ENCODE measurements at regions not wholly inside any gene's neighbourhood (a gene's known extent, or its start where the extent isn't known, plus 50 kb on each side); places are given as distances from the start of the nearest gene placed in this dataset.

DNA sequence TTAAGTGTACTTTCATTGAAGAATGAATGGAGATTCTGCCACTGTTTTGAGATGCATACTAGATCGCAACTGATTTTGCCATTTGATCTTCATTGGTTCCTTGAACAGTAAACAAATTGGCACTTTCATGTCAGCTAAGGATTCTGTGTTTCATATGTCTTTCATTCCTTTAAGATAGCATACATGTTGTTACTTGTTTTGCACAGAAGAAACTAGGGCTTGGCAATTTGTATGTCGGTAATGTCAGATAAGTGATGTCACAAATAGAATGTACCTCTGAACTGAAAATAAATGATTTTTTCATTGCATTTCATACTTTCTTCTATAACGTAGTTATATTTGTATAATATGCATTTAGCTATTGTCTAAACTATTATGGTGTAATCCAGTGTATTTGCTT, 73.2 kb upstream of the TENM3 start:
- no peaks in the 10 kb centered on the region for H3K27me3 ChIP-seq (ENCODE audit: control insufficient read depth, insufficient read depth, low read length)
- ChIA-PET POLR2A (ENCODE audit: unreplicated experiment) (no interaction called here), CTCF (interaction anchor here (1.3 kb wide), 1 partner anchor 19 kb away, joined by 4 read pairs; no protein-coding TSS in a partner anchor)
- no peak overlapping the region for H3K23ac ChIP-seq (ENCODE audit: low read depth, low read length)
- no peaks in the 10 kb centered on the region for H4K20me1 ChIP-seq (ENCODE audit: insufficient read depth, low read length)
- H3K4ac ChIP-seq (ENCODE audit: low read depth, low read length), result no peak overlapping the region
- no peak overlapping the region for H2BK20ac ChIP-seq (ENCODE audit: low read depth, low read length)
- no peaks in the 10 kb centered on the region; a peak in 1 of 4 replicates for H3K79me1 ChIP-seq (ENCODE audit: low read depth in 1 of 2, low read length in 2 of 2)
- in situ Hi-C loops (cut with MboI; ENCODE audit: low sequenced_read_pairs), result no loop called here
- H4K8ac ChIP-seq (ENCODE audit: low read depth in 2 of 2, low read length in 2 of 2), result 0 out of 4 replicates have a peak overlapping the region, but pooled peaks of 1 of the 2 experiments have one; percentile 14
- no peak overlapping the region for H4K91ac ChIP-seq (ENCODE audit: insufficient read depth, low read depth, low read length)
- H3K36me3 ChIP-seq (ENCODE audit: control insufficient read depth, insufficient read depth, low read length), result no peaks in the 10 kb centered on the region
- ATAC-seq (ENCODE audit: low read depth), result no peak
- no peak overlapping the region for H3K56ac ChIP-seq (ENCODE audit: extremely low read depth, insufficient read depth, low read length)
- H2BK15ac ChIP-seq (ENCODE audit: low read depth, low read length), result no peak overlapping the region
- no peak overlapping the region for H3K4me2 ChIP-seq (ENCODE audit: low read depth, low read length)
- H2AK9ac ChIP-seq (replicated peaks; ENCODE audit: low read depth, low read length, poor library complexity), result no peak overlapping the region
- H3K9me1 ChIP-seq (ENCODE audit: insufficient read depth, low read length), result no peaks in the 10 kb centered on the region
- H2AK5ac ChIP-seq (ENCODE audit: low read depth, low read length), result no peak overlapping the region
- TF ChIP-seq, protein P1, sequence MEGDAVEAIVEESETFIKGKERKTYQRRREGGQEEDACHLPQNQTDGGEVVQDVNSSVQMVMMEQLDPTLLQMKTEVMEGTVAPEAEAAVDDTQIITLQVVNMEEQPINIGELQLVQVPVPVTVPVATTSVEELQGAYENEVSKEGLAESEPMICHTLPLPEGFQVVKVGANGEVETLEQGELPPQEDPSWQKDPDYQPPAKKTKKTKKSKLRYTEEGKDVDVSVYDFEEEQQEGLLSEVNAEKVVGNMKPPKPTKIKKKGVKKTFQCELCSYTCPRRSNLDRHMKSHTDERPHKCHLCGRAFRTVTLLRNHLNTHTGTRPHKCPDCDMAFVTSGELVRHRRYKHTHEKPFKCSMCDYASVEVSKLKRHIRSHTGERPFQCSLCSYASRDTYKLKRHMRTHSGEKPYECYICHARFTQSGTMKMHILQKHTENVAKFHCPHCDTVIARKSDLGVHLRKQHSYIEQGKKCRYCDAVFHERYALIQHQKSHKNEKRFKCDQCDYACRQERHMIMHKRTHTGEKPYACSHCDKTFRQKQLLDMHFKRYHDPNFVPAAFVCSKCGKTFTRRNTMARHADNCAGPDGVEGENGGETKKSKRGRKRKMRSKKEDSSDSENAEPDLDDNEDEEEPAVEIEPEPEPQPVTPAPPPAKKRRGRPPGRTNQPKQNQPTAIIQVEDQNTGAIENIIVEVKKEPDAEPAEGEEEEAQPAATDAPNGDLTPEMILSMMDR (conservative IDR thresholded peaks at IDR 0.05; ENCODE audit: low read depth, low read length), result no peak
- no peak for TF ChIP-seq SMC3 (IDR thresholded peaks at IDR 0.05; ENCODE audit: low read depth, low read length)
- TF ChIP-seq CHD1 (IDR thresholded peaks at IDR 0.05; ENCODE audit: low read depth, low read length), result no peak
- no peak for TF ChIP-seq POLR2A (IDR thresholded peaks at IDR 0.05; ENCODE audit: low read depth, low read length)
- TF ChIP-seq, protein P2, sequence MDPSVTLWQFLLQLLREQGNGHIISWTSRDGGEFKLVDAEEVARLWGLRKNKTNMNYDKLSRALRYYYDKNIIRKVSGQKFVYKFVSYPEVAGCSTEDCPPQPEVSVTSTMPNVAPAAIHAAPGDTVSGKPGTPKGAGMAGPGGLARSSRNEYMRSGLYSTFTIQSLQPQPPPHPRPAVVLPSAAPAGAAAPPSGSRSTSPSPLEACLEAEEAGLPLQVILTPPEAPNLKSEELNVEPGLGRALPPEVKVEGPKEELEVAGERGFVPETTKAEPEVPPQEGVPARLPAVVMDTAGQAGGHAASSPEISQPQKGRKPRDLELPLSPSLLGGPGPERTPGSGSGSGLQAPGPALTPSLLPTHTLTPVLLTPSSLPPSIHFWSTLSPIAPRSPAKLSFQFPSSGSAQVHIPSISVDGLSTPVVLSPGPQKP (IDR thresholded peaks at IDR 0.05; ENCODE audit: borderline replicate concordance, low read depth, low read length), result no peak
- no peak for TF ChIP-seq CEBPB (IDR thresholded peaks at IDR 0.05; ENCODE audit: low read depth, low read length)
- TF ChIP-seq, protein P3, sequence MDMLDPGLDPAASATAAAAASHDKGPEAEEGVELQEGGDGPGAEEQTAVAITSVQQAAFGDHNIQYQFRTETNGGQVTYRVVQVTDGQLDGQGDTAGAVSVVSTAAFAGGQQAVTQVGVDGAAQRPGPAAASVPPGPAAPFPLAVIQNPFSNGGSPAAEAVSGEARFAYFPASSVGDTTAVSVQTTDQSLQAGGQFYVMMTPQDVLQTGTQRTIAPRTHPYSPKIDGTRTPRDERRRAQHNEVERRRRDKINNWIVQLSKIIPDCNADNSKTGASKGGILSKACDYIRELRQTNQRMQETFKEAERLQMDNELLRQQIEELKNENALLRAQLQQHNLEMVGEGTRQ (IDR thresholded peaks at IDR 0.05; ENCODE audit: low read depth, low read length), result no peak
- no peak for TF ChIP-seq RCOR1 (IDR thresholded peaks at IDR 0.05; ENCODE audit: insufficient replicate concordance, low read length)
- TF ChIP-seq MXI1 (IDR thresholded peaks at IDR 0.05; ENCODE audit: borderline replicate concordance, low read depth, low read length), result no peak
- no peak for TF ChIP-seq BHLHE40 (IDR thresholded peaks at IDR 0.05; ENCODE audit: low read depth, low read length)
- no peak for TF ChIP-seq RAD21 (IDR thresholded peaks at IDR 0.05; ENCODE audit: low read length)
- TF ChIP-seq NFE2L2 (IDR thresholded peaks at IDR 0.05; ENCODE audit: low read depth, low read length), result no peak
- no peak for TF ChIP-seq RFX5 (IDR thresholded peaks at IDR 0.05; ENCODE audit: low read depth, low read length)
- DNase-seq, result no peak
- H2AFZ ChIP-seq (replicated peaks; ENCODE audit: low read length, poor library complexity), result no peak overlapping the region
- no TSS peak for BruUV-seq (replicated peaks)
- dilution Hi-C loops (cut with HindIII; ENCODE audit: low sequenced_read_pairs, unreplicated experiment), result no loop called here
- no peak overlapping the region for H3K14ac ChIP-seq (replicated peaks; ENCODE audit: low read depth, low read length)
- no peak overlapping the region for H2BK5ac ChIP-seq (ENCODE audit: low read depth, low read length, poor library complexity, severe bottlenecking)
- H3K9me3 ChIP-seq (ENCODE audit: control insufficient read depth, insufficient read depth, low read length), result no peaks in the 10 kb centered on the region
- H3K4me1 ChIP-seq (ENCODE audit: control insufficient read depth, insufficient read depth, low read length), result no peaks in the 10 kb centered on the region; the same call in 1 of the 2 replicates
- no CpG with 5 or more reads among the region's 3 CpGs for WGBS, 2 experiments (ENCODE audit: extremely low coverage in 2 of 2, insufficient read length in 1 of 2)
- no peak overlapping the region for H3K4me3 ChIP-seq (ENCODE audit: insufficient read depth, low read depth, low read length)
- H4K5ac ChIP-seq (ENCODE audit: low read depth, low read length), result no peak overlapping the region; the same call in 1 of the 2 replicates
- no peak overlapping the region for H2BK120ac ChIP-seq (ENCODE audit: low read depth, low read length)
- intact Hi-C loops (cut with micrococcal nuclease), result no loop called here
- no peak overlapping the region for H3K9ac ChIP-seq (ENCODE audit: low read depth, low read length)
- H3K18ac ChIP-seq (ENCODE audit: low read depth, low read length), result no peak overlapping the region
- no peak overlapping the region for H3K27ac ChIP-seq (ENCODE audit: insufficient read depth, low read length)

Data from IMR-90 (cell line).